22Rv1 (cell line): ENCODE measurements at regions not wholly inside any gene's neighbourhood (a gene's known extent, or its start where the extent isn't known, plus 50 kb on each side); places are given as distances from the start of the nearest gene placed in this dataset.

ENCODE experiments used
- ZFX ChIP-seq: fragments of 450-650 bp; IDR thresholded peaks from 2 replicates; pipeline ENCODE4 v1.6.1; 2017; ENCODE audit warnings: antibody characterized with exemption, borderline replicate concordance
- TF ChIP-seq, protein P1 (sequence below): fragments of 450-650 bp; IDR thresholded peaks from 2 replicates; pipeline ENCODE4 v1.5.1; 2017; ENCODE audit warnings: mild to moderate bottlenecking

DNA sequence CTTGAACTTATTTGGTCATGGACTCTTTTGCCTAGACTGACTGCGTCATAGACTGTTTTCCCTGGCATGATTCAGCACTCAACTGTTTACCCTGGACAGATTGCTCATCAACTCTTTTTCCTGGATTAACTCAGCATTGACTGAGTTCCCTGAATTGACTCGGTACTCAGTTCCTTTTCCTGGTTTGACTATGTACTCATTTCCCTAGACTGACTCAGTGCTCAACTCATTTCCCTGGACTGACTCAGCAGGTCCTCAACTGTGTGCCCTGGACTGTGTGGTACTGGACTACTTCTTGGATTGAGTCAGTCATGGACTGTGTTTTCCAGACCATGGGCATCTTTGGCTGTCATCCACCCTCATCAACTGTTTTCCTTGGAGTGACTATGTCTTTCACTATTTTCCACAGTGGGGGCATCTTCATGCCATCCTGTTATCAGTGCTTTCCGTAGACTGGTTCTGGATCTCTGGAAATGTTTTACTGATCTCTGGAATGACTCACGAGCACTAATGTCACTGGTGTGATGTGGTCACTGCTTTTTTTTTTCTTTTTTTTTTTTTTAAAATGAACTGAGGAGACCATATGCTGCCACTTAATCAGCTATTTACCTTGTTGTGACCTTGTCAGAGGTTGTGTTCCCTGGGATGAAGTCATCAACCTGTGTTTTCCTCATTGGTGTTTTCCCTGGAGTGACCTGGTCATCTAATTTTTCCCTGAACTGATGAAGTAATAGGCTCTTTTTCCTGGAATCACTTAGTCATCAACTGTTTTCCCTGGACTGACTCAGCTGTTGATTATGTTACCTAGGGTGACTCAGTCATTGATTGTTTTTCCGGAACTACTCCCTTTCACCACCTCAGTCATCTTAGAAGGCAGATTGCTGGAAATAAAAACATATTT is 1225.5 kb downstream of the NLGN4Y start:
- TF ChIP-seq, protein P1, sequence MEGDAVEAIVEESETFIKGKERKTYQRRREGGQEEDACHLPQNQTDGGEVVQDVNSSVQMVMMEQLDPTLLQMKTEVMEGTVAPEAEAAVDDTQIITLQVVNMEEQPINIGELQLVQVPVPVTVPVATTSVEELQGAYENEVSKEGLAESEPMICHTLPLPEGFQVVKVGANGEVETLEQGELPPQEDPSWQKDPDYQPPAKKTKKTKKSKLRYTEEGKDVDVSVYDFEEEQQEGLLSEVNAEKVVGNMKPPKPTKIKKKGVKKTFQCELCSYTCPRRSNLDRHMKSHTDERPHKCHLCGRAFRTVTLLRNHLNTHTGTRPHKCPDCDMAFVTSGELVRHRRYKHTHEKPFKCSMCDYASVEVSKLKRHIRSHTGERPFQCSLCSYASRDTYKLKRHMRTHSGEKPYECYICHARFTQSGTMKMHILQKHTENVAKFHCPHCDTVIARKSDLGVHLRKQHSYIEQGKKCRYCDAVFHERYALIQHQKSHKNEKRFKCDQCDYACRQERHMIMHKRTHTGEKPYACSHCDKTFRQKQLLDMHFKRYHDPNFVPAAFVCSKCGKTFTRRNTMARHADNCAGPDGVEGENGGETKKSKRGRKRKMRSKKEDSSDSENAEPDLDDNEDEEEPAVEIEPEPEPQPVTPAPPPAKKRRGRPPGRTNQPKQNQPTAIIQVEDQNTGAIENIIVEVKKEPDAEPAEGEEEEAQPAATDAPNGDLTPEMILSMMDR = no peak
- no peak for TF ChIP-seq ZFX
